ENCODE measurements at regions not wholly inside any gene's neighbourhood (a gene's known extent, or its start where the extent isn't known, plus 50 kb on each side); places are given as distances from the start of the nearest gene placed in this dataset.
"Not testable (repeated sequence)": the region's sequence is repeated elsewhere in the genome, so short reads cannot be mapped to it uniquely, and the experiment has no call there.

DNA sequence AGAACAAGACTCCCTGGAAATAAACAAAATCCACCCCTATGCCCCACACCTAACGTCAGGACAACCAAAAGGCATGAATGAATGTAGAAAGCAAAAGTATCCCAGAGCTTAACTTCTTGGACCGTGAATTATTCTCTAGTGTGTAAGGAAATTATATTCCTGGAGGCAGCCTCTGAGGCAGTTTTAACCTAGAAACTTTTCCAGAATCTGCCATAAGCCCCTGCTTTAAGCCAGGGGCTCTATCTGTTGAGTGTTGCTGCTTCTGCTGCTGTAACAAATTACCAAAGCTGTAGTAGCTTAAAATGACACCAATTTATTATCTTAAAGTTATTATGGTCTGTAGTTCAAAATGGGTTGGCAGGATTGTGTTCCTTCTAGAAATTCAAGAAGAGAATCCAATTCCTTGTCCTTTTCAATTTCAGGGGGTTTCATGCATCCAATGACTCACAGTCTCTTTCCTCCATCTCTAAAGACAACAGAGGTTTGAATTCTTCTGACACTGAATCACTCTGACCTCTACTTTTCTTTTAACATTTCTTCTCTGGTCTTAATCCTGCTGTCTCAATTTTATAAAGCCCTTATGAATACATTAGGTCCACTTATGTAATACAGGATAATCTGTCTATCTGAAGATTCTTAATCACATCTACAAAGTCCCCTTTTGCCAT, 242.7 kb downstream of the ATXN7L3B start:
- Histone ChIP-seq H3K4me3 (no peak overlapping the region), H3K36me3 (no peaks in the 10 kb centered on the region), H3K4me1 (no peaks in the 10 kb centered on the region), H3K27me3 (no peaks in the 10 kb centered on the region), H3K9me3 (no peaks in the 10 kb centered on the region), H3K27ac (no peak overlapping the region)
- intact Hi-C loops (cut with DNase I): no loop called here
- WGBS, 2 donors: 68 to 76% methylated on average over 2 of the region's 2 CpGs
- TF ChIP-seq EP300 (IDR thresholded peaks at IDR 0.05) (no peak), POLR2A (IDR thresholded peaks at IDR 0.05) (no peak), POLR2AphosphoS5 (IDR thresholded peaks at IDR 0.05) (no peak)
- TF ChIP-seq, protein P1, sequence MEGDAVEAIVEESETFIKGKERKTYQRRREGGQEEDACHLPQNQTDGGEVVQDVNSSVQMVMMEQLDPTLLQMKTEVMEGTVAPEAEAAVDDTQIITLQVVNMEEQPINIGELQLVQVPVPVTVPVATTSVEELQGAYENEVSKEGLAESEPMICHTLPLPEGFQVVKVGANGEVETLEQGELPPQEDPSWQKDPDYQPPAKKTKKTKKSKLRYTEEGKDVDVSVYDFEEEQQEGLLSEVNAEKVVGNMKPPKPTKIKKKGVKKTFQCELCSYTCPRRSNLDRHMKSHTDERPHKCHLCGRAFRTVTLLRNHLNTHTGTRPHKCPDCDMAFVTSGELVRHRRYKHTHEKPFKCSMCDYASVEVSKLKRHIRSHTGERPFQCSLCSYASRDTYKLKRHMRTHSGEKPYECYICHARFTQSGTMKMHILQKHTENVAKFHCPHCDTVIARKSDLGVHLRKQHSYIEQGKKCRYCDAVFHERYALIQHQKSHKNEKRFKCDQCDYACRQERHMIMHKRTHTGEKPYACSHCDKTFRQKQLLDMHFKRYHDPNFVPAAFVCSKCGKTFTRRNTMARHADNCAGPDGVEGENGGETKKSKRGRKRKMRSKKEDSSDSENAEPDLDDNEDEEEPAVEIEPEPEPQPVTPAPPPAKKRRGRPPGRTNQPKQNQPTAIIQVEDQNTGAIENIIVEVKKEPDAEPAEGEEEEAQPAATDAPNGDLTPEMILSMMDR (IDR thresholded peaks at IDR 0.05): no peak
- DNase-seq: no peak

DNA sequence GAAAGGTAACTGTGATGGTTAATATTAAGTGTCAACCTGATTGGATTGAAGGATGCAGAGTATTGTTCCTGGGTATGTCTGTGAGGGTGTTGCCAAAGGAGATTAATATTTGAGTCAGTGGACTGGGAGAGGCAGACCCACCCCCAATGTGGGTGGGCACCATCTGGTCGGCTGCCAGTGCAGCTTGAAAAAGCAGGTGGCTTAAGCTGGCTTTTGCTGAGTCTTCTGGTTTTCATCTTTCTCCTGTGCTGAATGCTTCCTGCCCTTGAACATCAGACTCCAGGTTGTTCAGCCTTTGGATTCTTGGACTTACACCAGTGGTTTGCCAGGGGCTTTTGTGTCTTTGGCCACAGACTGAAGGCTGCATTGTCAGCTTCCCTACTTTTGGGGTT, 243.2 kb downstream of the ATXN7L3B start:
- WGBS, 2 donors: 42 to 64% methylated on average over 1 of the region's 1 CpG
- H3K36me3 ChIP-seq; H3K4me1 ChIP-seq; H3K4me3 ChIP-seq; DNase-seq; H3K27me3 ChIP-seq; H3K27ac ChIP-seq; intact Hi-C loops (cut with DNase I); H3K9me3 ChIP-seq: not testable (repeated sequence)

DNA sequence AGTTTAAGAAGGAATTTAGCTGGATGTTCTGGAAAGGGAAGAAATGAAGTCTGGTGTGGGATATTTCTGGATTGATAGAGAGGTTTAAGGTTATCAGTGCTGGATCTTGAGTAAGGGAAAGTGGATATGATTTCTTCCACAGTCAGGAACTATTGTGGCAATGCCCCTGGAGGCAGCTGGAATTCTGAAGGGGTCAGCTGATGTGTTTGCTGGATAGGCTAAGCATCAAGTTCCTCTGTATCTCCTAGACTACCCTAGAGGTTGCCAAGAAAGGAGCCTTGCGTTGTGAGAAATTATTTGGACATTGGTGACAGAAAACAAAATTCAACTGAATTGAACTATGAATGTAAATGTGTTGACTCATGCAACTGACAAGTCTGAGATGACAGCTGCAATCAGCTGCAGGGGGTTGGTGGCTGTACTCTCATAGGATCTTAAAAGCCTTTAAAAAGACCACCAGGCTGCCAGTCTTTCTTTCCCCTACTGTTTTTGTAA, 244.4 kb downstream of the ATXN7L3B start:
- no peaks in the 10 kb centered on the region for H3K36me3 ChIP-seq
- H3K27me3 ChIP-seq: no peaks in the 10 kb centered on the region
- no peaks in the 10 kb centered on the region for H3K4me1 ChIP-seq
- no peaks in the 10 kb centered on the region for H3K9me3 ChIP-seq
- DNase-seq: no peak
- H3K4me3 ChIP-seq: no peak overlapping the region
- WGBS, 2 donors: 82 to 88% methylated on average over 1 of the region's 1 CpG
- no peak overlapping the region for H3K27ac ChIP-seq
- intact Hi-C loops (cut with DNase I): no loop called here
- no peak for TF ChIP-seq POLR2AphosphoS5 (IDR thresholded peaks at IDR 0.05)
- no peak for TF ChIP-seq EP300 (IDR thresholded peaks at IDR 0.05)
- TF ChIP-seq POLR2A (IDR thresholded peaks at IDR 0.05): no peak
- TF ChIP-seq, protein P1 (IDR thresholded peaks at IDR 0.05): no peak

DNA sequence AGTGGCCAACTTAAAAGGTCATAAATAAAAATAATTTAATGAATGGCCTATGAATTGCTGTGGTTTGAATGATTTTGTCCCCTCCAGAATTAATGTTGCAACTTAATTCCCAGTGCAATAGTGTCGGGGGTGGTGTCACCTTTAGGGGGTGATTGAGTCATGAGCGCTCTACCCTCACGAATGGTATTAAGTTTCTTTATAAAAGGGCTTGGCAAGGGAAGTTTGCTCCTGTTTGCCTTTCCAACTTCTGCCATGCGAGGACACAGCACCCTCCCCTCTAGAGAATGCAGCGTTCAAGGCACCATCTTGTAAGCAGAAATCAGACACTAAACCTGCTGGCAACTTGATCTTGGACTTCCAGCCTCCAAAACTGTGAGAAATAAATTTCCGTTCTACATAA, 253.3 kb downstream of the ATXN7L3B start:
- intact Hi-C loops (cut with DNase I): no loop called here
- no peak for DNase-seq
- no peaks in the 10 kb centered on the region for H3K36me3 ChIP-seq
- no peak overlapping the region for H3K27ac ChIP-seq
- H3K9me3 ChIP-seq: no peaks in the 10 kb centered on the region
- H3K4me3 ChIP-seq: no peak overlapping the region
- H3K27me3 ChIP-seq: no peaks in the 10 kb centered on the region
- WGBS, 2 donors: 88 to 90% methylated on average over 6 of the region's 6 CpGs
- TF ChIP-seq, protein P1 (IDR thresholded peaks at IDR 0.05): no peak
- TF ChIP-seq POLR2AphosphoS5 (IDR thresholded peaks at IDR 0.05): no peak
- H3K4me1 ChIP-seq: no peaks in the 10 kb centered on the region

DNA sequence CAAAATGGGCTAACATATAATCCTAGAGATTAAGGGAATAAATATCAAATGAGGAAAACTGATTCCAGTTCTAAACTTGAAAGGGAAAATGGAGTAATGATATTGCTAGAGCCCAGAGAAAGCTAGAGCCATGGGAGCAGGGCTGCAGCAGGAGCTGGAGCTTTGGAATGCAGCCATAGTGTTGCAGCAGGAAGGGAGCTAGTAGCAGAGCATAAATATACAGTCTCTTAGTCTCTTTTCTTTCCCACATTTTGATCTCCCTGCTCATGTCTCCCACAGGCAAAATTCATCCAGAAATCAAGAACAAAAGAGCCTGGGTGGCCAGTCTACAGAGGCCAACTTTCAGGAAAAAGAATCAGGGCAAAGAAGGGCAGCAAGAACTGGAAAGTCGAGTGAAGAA, 253.7 kb downstream of the ATXN7L3B start:
- Histone ChIP-seq H3K27ac (no peak overlapping the region), H3K27me3 (no peaks in the 10 kb centered on the region), H3K9me3 (no peaks in the 10 kb centered on the region), H3K36me3 (no peaks in the 10 kb centered on the region), H3K4me1 (no peaks in the 10 kb centered on the region), H3K4me3 (no peak overlapping the region)
- intact Hi-C loops (cut with DNase I): no loop called here
- DNase-seq: no peak
- TF ChIP-seq, protein P1 (IDR thresholded peaks at IDR 0.05): no peak
- TF ChIP-seq POLR2AphosphoS5 (IDR thresholded peaks at IDR 0.05) (no peak), POLR2A (IDR thresholded peaks at IDR 0.05) (no peak), EP300 (IDR thresholded peaks at IDR 0.05) (no peak)
- 62 to 67% methylated on average over 1 of the region's 1 CpG for WGBS, 2 donors

Measured in sigmoid colon (tissue), 6 donors.